GM21515 (cell line): ENCODE measurements at regions not wholly inside any gene's neighbourhood (a gene's known extent, or its start where the extent isn't known, plus 50 kb on each side); places are given as distances from the start of the nearest gene placed in this dataset.
"Not testable (repeated sequence)": the region's sequence is repeated elsewhere in the genome, so short reads cannot be mapped to it uniquely, and the experiment has no call there.

Experiments
- ATAC-seq: cut with Tn5 transposase; IDR thresholded peaks from one replicate; pipeline ENCODE4 v1.9.1; 2021; ENCODE audit not compliant: unreplicated experiment

GRCh38 chr15:94840794-94841783 lies 609.7 kb downstream of the MCTP2 start:
- no peak for ATAC-seq

GRCh38 chr15:94843060-94843459 lies 611.7 kb downstream of the MCTP2 start:
- ATAC-seq: no peak

- ATAC-seq: no peak
Observed at GRCh38 chr15:94844198-94844537, 612.8 kb downstream of the MCTP2 start.

GRCh38 chr15:94844538-94845389 lies 613.4 kb downstream of the MCTP2 start:
- no peak for ATAC-seq

- no peak for ATAC-seq
Observed at GRCh38 chr15:94845390-94845716, 614.0 kb downstream of the MCTP2 start.

GRCh38 chr15:94847325-94847724 lies 616.0 kb downstream of the MCTP2 start:
- ATAC-seq: no peak

GRCh38 chr15:94848054-94848453 lies 616.7 kb downstream of the MCTP2 start:
- ATAC-seq: no peak

GRCh38 chr15:94855018-94855408 lies 623.7 kb downstream of the MCTP2 start:
- no peak for ATAC-seq

GRCh38 chr15:94855409-94856266 lies 624.3 kb downstream of the MCTP2 start:
- ATAC-seq: no peak

- no peak for ATAC-seq
Observed at GRCh38 chr15:94856267-94856854, 625.0 kb downstream of the MCTP2 start.

- no peak for ATAC-seq
Observed at GRCh38 chr15:94857466-94857865, 626.1 kb downstream of the MCTP2 start.

- no peak for ATAC-seq
Observed at GRCh38 chr15:94858011-94858410, 626.6 kb downstream of the MCTP2 start.

- no peak for ATAC-seq
Observed at GRCh38 chr15:94858449-94858848, 627.1 kb downstream of the MCTP2 start.

- ATAC-seq: no peak
Observed at GRCh38 chr15:94858920-94859319, 627.6 kb downstream of the MCTP2 start.

GRCh38 chr15:94864600-94864999 lies 633.2 kb downstream of the MCTP2 start:
- no peak for ATAC-seq

GRCh38 chr15:94868265-94868664 lies 636.9 kb downstream of the MCTP2 start:
- ATAC-seq: not testable (repeated sequence)

- no peak for ATAC-seq
Observed at GRCh38 chr15:94875550-94875949, 644.2 kb downstream of the MCTP2 start.

- no peak for ATAC-seq
Observed at GRCh38 chr15:94877833-94878232, 646.5 kb downstream of the MCTP2 start.

GRCh38 chr15:94882071-94882712 lies 650.8 kb downstream of the MCTP2 start:
- ATAC-seq: no peak

GRCh38 chr15:94887391-94887790 lies 656.0 kb downstream of the MCTP2 start:
- ATAC-seq: no peak
